ENCODE measurements at regions not wholly inside any gene's neighbourhood (a gene's known extent, or its start where the extent isn't known, plus 50 kb on each side); places are given as distances from the start of the nearest gene placed in this dataset.

DNA sequence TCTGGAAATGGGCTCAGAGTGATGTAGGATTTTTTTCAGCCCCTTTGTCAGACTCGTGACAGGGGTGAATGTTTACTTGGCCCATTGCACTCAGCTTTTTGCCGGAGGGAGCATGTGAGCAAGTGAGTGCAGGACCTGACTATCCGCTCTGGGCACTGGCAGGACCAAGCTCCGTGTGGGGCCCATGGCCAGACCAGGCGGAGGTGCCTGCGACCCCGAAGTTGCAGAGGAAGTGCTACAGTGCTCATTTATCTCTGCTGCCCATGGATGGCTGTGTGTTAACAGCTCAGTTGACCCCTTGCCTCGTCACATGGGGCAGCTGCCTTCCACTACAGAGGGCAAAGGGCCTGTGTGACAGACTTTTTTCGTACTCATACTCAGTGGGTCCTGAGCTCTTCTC lies 744.3 kb downstream of the IRX1 start:
- H3K4me3 ChIP-seq (ENCODE audit: control extremely low read depth in 1 of 5, extremely low read depth in 1 of 5, insufficient read depth in 1 of 5, low read depth in 2 of 5, low read length in 4 of 5), result no peak overlapping the region
- ChIA-PET POLR2A (no interaction called here), CTCF (no interaction called here)
- WGBS (ENCODE audit: insufficient coverage), result 83% methylated on average over 9 of the region's 9 CpGs
- H3K9me3 ChIP-seq (ENCODE audit: control extremely low read depth in 1 of 3, control insufficient read depth in 2 of 3, insufficient read depth in 1 of 3, low read length in 2 of 3), result peaks cover 0 to 4% (median 0%) of the 10 kb centered on the region in 3 donors
- H3K36me3 ChIP-seq (replicated peaks in 1 of 2; ENCODE audit: control extremely low read depth in 1 of 2, control insufficient read depth in 1 of 2, extremely low read depth in 1 of 2, insufficient read depth in 2 of 2, low read length in 1 of 2), result no peaks in the 10 kb centered on the region
- no peaks in the 10 kb centered on the region for H4K20me1 ChIP-seq (ENCODE audit: control insufficient read depth, insufficient read depth, low read length, poor library complexity, severe bottlenecking)
- DNase-seq, result no peak
- no peak for ATAC-seq (ENCODE audit: low read depth)
- no peak overlapping the region for H3K27ac Mint-ChIP-seq
- no peak overlapping the region for H3K27ac ChIP-seq (ENCODE audit: low read length in 2 of 2)
- no peaks in the 10 kb centered on the region for H3K27me3 Mint-ChIP-seq
- no peaks in the 10 kb centered on the region for H3K4me1 ChIP-seq (ENCODE audit: control insufficient read depth in 2 of 2, insufficient read depth in 2 of 2, low read length in 2 of 2)
- peaks cover 5% of the 10 kb centered on the region for H3K9me3 Mint-ChIP-seq (ENCODE audit: insufficient read depth)
- no peak overlapping the region for H3K4me2 ChIP-seq (replicated peaks; ENCODE audit: low read depth, low read length, poor library complexity, severe bottlenecking)
- no peak overlapping the region for H3K4me3 Mint-ChIP-seq
- H3K79me2 ChIP-seq (ENCODE audit: control insufficient read depth, insufficient read depth, low read length), result no peaks in the 10 kb centered on the region
- no peaks in the 10 kb centered on the region for H3K27me3 ChIP-seq (replicated peaks in 1 of 4; ENCODE audit: control extremely low read depth in 1 of 4, control insufficient read depth in 3 of 4, insufficient read depth in 4 of 4, low read length in 3 of 4)
- intact Hi-C loops (cut with micrococcal nuclease), result no loop called here
- H3K9ac ChIP-seq (ENCODE audit: low read length), result no peak overlapping the region
- no peaks in the 10 kb centered on the region for H3K4me1 Mint-ChIP-seq
- TF ChIP-seq CTCF (IDR thresholded peaks at IDR 0.05), result no peak
- no peak for TF ChIP-seq EZH2 (IDR thresholded peaks at IDR 0.05; ENCODE audit: borderline replicate concordance, insufficient read depth, low read depth, low read length, poor library complexity, severe bottlenecking)
- H2AFZ ChIP-seq (ENCODE audit: insufficient read depth, low read depth, low read length, poor library complexity, severe bottlenecking), result no peak overlapping the region

- H3K36me3 ChIP-seq (replicated peaks in 1 of 2; ENCODE audit: control extremely low read depth in 1 of 2, control insufficient read depth in 1 of 2, extremely low read depth in 1 of 2, insufficient read depth in 2 of 2, low read length in 1 of 2), result no peaks in the 10 kb centered on the region
- Mint-ChIP-seq H3K27me3 (no peaks in the 10 kb centered on the region), H3K4me3 (no peak overlapping the region), H3K9me3 (ENCODE audit: insufficient read depth) (peaks cover 7% of the 10 kb centered on the region), H3K4me1 (no peaks in the 10 kb centered on the region), H3K27ac (no peak overlapping the region)
- no peak overlapping the region for H3K9ac ChIP-seq (ENCODE audit: low read length)
- H3K9me3 ChIP-seq (ENCODE audit: control extremely low read depth in 1 of 3, control insufficient read depth in 2 of 3, insufficient read depth in 1 of 3, low read length in 2 of 3), result no peaks in the 10 kb centered on the region
- no peaks in the 10 kb centered on the region for H3K27me3 ChIP-seq (replicated peaks in 1 of 4; ENCODE audit: control extremely low read depth in 1 of 4, control insufficient read depth in 3 of 4, insufficient read depth in 4 of 4, low read length in 3 of 4)
- POLR2A ChIA-PET, result no interaction called here
- no peak overlapping the region for H3K4me3 ChIP-seq (ENCODE audit: control extremely low read depth in 1 of 5, extremely low read depth in 1 of 5, insufficient read depth in 1 of 5, low read depth in 2 of 5, low read length in 4 of 5)
- no peak overlapping the region for H2AFZ ChIP-seq (ENCODE audit: insufficient read depth, low read depth, low read length, poor library complexity, severe bottlenecking)
- intact Hi-C loops (cut with micrococcal nuclease), result no loop called here
- TF ChIP-seq EZH2 (IDR thresholded peaks at IDR 0.05; ENCODE audit: borderline replicate concordance, insufficient read depth, low read depth, low read length, poor library complexity, severe bottlenecking) (no peak), CTCF (IDR thresholded peaks at IDR 0.05) (no peak)
- no peak for ATAC-seq (ENCODE audit: low read depth)
- H4K20me1 ChIP-seq (ENCODE audit: control insufficient read depth, insufficient read depth, low read length, poor library complexity, severe bottlenecking), result no peaks in the 10 kb centered on the region
- H3K27ac ChIP-seq (ENCODE audit: low read length in 2 of 2), result no peak overlapping the region
- no peak for DNase-seq
- no CpG with 5 or more reads among the region's 1 CpG for WGBS (ENCODE audit: insufficient coverage)
- H3K4me2 ChIP-seq (replicated peaks; ENCODE audit: low read depth, low read length, poor library complexity, severe bottlenecking), result no peak overlapping the region
- H3K79me2 ChIP-seq (ENCODE audit: control insufficient read depth, insufficient read depth, low read length), result no peaks in the 10 kb centered on the region
- CTCF ChIA-PET, result no interaction called here
- no peaks in the 10 kb centered on the region for H3K4me1 ChIP-seq (ENCODE audit: control insufficient read depth in 2 of 2, insufficient read depth in 2 of 2, low read length in 2 of 2)
Observed at GRCh38 chr5:4345850-4346249, 750.2 kb downstream of the IRX1 start.
